Common myeloid progenitor, CD34-positive (primary cell): ENCODE measurements at regions not wholly inside any gene's neighbourhood (a gene's known extent, or its start where the extent isn't known, plus 50 kb on each side); places are given as distances from the start of the nearest gene placed in this dataset.
A peak's percentile ranks its signal among the peaks of the same experiment; 100 is the strongest.

Experiments used
- CTCF ChIA-PET: fragments of 350-600 bp; sonication (Branson Sonifier 250); formaldehyde crosslinking; loops from one replicate; lab custom pipeline; 2021; ENCODE audit warnings: antibody characterized with exemption; lab: Charles Lee
- POLR2A ChIA-PET: fragments of 350-600 bp; sonication (Branson Sonifier 250); formaldehyde crosslinking; loops from one replicate; lab custom pipeline; 2021; ENCODE audit warnings: antibody characterized with exemption; lab: Charles Lee
- DNase-seq, 3 donors: peaks; one replicate each; pipeline versions ENCODE4 v3.0.0 to v3.0.0-alpha.2; 2013
- H3K27ac ChIP-seq, 2 experiments: 1 replicate in 1 of 2; 2 replicates in 1 of 2; pipeline ENCODE4 v1.7.0; 2013; ENCODE audit warnings: inconsistent platforms in 2 of 2, low read length in 2 of 2, mild to moderate bottlenecking in 2 of 2, low read depth in 1 of 2, moderate library complexity in 1 of 2; ENCODE audit not compliant: severe bottlenecking in 2 of 2, insufficient read depth in 1 of 2, poor library complexity in 1 of 2
- H3K27me3 ChIP-seq, 5 experiments: replicated peaks in 2 of 5; 1 replicate in 3 of 5; 2 replicates in 2 of 5; pipeline versions ENCODE4 v1.6.1 to v1.7.0; 2013; ENCODE audit warnings: low read length in 4 of 5, mild to moderate bottlenecking in 2 of 5, moderate library complexity in 2 of 5, inconsistent platforms in 1 of 5; ENCODE audit not compliant: insufficient read depth in 5 of 5, control insufficient read depth in 4 of 5
- H3K36me3 ChIP-seq, 4 experiments: 1 replicate in 2 of 4; 2 replicates in 2 of 4; pipeline versions ENCODE4 v1.6.1 to v1.7.0; 2013; ENCODE audit warnings: low read length in 3 of 4, control low read depth in 1 of 4, mild to moderate bottlenecking in 1 of 4; ENCODE audit not compliant: control insufficient read depth in 4 of 4, insufficient read depth in 4 of 4
- H3K4me1 ChIP-seq, 4 experiments: 1 replicate in 3 of 4; 2 replicates in 1 of 4; pipeline versions ENCODE4 v1.6.1 to v1.7.1; 2013; ENCODE audit warnings: low read length in 3 of 4, mild to moderate bottlenecking in 3 of 4, control low read depth in 1 of 4, inconsistent platforms in 1 of 4, moderate library complexity in 1 of 4; ENCODE audit not compliant: control insufficient read depth in 4 of 4, insufficient read depth in 4 of 4; ENCODE audit errors: control extremely low read depth in 1 of 4
- H3K4me3 ChIP-seq, 7 experiments: 1 replicate in 4 of 7; 2 replicates in 3 of 7; pipeline versions ENCODE4 v1.5.1 to v1.7.0; 2013; ENCODE audit warnings: mild to moderate bottlenecking in 7 of 7, low read length in 6 of 7, moderate library complexity in 6 of 7, inconsistent platforms in 2 of 7, low read depth in 2 of 7, control low read depth in 1 of 7; ENCODE audit not compliant: insufficient read depth in 4 of 7, control insufficient read depth in 1 of 7; ENCODE audit errors: extremely low read depth in 1 of 7
- H3K9me3 ChIP-seq, 5 experiments: 1 replicate in 4 of 5; 2 replicates in 1 of 5; pipeline versions ENCODE4 v1.6.1 to v1.7.1; 2013; ENCODE audit warnings: low read length in 4 of 5, mild to moderate bottlenecking in 2 of 5, inconsistent platforms in 1 of 5, low read depth in 1 of 5, moderate library complexity in 1 of 5; ENCODE audit not compliant: control insufficient read depth in 4 of 5, insufficient read depth in 2 of 5; ENCODE audit errors: control extremely low read depth in 1 of 5
- whole genome bisulfite sequencing: methylation state at CpG from one replicate; pipeline ENCODE4 v1.1.5; 2013; ENCODE audit not compliant: insufficient coverage; 5-methylcytosine and 5-hydroxymethylcytosine counted together

GRCh38 chr13:50071379-50071778 lies 56.1 kb downstream of the KCNRG start:
- H3K4me1 ChIP-seq: peaks cover 2 to 48% (median 20%) of the 10 kb centered on the region in 4 experiments
- CTCF ChIA-PET: interaction anchor here (0.7 to 2.4 kb wide), 3 partner anchors 9 to 74 kb away, joined by 3 to 10 read pairs (median 6); partner anchors contain the start of gene TRIM13
- H3K9me3 ChIP-seq: no peaks in the 10 kb centered on the region
- no peaks in the 10 kb centered on the region for H3K27me3 ChIP-seq
- POLR2A ChIA-PET: interaction anchor here (1.1 kb wide), 1 partner anchor 9 kb away, joined by 3 read pairs; no protein-coding TSS in a partner anchor
- WGBS: 80% methylated on average over 1 of the region's 2 CpGs
- peak in 1 of 3 donors; percentile 26 for DNase-seq
- H3K4me3 ChIP-seq: peak overlapping the region in 3 of 7 experiments; percentile 26 to 58 (median 33)
- H3K36me3 ChIP-seq: peaks cover 5 to 19% (median 13%) of the 10 kb centered on the region in 4 experiments
- peak overlapping the region in 1 of 2 experiments; percentile 70 for H3K27ac ChIP-seq

GRCh38 chr13:50072676-50073075 lies 57.4 kb downstream of the KCNRG start:
- H3K27ac ChIP-seq: peak overlapping the region in 1 of 2 experiments; percentile 69
- CTCF ChIA-PET: interaction anchor here (1.4 kb wide), 1 partner anchor 9 kb away, joined by 3 read pairs; no protein-coding TSS in a partner anchor
- H3K36me3 ChIP-seq: peaks cover 0 to 9% (median 9%) of the 10 kb centered on the region in 4 experiments
- no peak for DNase-seq
- H3K27me3 ChIP-seq: no peaks in the 10 kb centered on the region
- peaks cover 2 to 59% (median 22%) of the 10 kb centered on the region in 4 experiments for H3K4me1 ChIP-seq
- no peaks in the 10 kb centered on the region for H3K9me3 ChIP-seq
- peak overlapping the region in 1 of 7 experiments; percentile 33 for H3K4me3 ChIP-seq
- POLR2A ChIA-PET: no interaction called here

GRCh38 chr13:50073340-50073739 lies 58.1 kb downstream of the KCNRG start:
- ChIA-PET POLR2A (no interaction called here), CTCF (interaction anchor here (1.4 kb wide), 1 partner anchor 9 kb away, joined by 3 read pairs; no protein-coding TSS in a partner anchor)
- H3K36me3 ChIP-seq: peaks cover 0 to 7% (median 4%) of the 10 kb centered on the region in 4 experiments
- no peak for DNase-seq
- peak overlapping the region in 1 of 2 experiments; percentile 7 for H3K27ac ChIP-seq
- H3K4me1 ChIP-seq: peaks cover 7 to 61% (median 24%) of the 10 kb centered on the region in 4 experiments
- H3K27me3 ChIP-seq: no peaks in the 10 kb centered on the region
- H3K9me3 ChIP-seq: no peaks in the 10 kb centered on the region
- no CpG with 5 or more reads among the region's 1 CpG for WGBS
- no peak overlapping the region for H3K4me3 ChIP-seq

GRCh38 chr13:50074843-50075242 lies 59.6 kb downstream of the KCNRG start:
- H3K4me1 ChIP-seq: peaks cover 11 to 61% (median 31%) of the 10 kb centered on the region in 4 experiments
- POLR2A ChIA-PET: interaction anchor here (2.1 kb wide), 1 partner anchor 50 kb away, joined by 6 read pairs; no protein-coding TSS in a partner anchor
- H3K27me3 ChIP-seq: no peaks in the 10 kb centered on the region
- no peak for DNase-seq
- H3K27ac ChIP-seq: no peak overlapping the region
- peaks cover 0 to 5% (median 2%) of the 10 kb centered on the region in 4 experiments for H3K36me3 ChIP-seq
- no CpG with 5 or more reads among the region's 1 CpG for WGBS
- H3K4me3 ChIP-seq: peak overlapping the region in 1 of 7 experiments; percentile 1
- CTCF ChIA-PET: no interaction called here
- H3K9me3 ChIP-seq: no peaks in the 10 kb centered on the region

GRCh38 chr13:50075619-50076097 lies 60.4 kb downstream of the KCNRG start:
- H3K27me3 ChIP-seq: no peaks in the 10 kb centered on the region
- H3K4me3 ChIP-seq: peak overlapping the region in 1 of 7 experiments; percentile 33
- peaks cover 0 to 5% (median 2%) of the 10 kb centered on the region in 4 experiments for H3K36me3 ChIP-seq
- H3K27ac ChIP-seq: no peak overlapping the region
- H3K9me3 ChIP-seq: no peaks in the 10 kb centered on the region
- peak in 1 of 3 donors; percentile 31 for DNase-seq
- WGBS: no CpG with 5 or more reads among the region's 3 CpGs
- ChIA-PET CTCF (interaction anchor here (0.7 to 1.1 kb wide), 3 partner anchors 10 to 994 kb away, joined by 3 read pairs; no protein-coding TSS in a partner anchor), POLR2A (interaction anchor here (0.6 to 2.1 kb wide), 2 partner anchors 49 to 52 kb away, joined by 4 to 6 read pairs; no protein-coding TSS in a partner anchor)
- H3K4me1 ChIP-seq: peaks cover 11 to 54% (median 29%) of the 10 kb centered on the region in 4 experiments

- ChIA-PET CTCF (interaction anchor here (0.9 to 11.6 kb wide), 4 partner anchors 49 to 836 kb away, joined by 3 to 112 read pairs (median 3); no protein-coding TSS in a partner anchor), POLR2A (interaction anchor here (0.8 kb wide), 1 partner anchor 80 kb away, joined by 3 read pairs; no protein-coding TSS in a partner anchor)
- Histone ChIP-seq H3K27me3 (no peaks in the 10 kb centered on the region), H3K36me3 (no peaks in the 10 kb centered on the region), H3K4me3 (peak overlapping the region in 2 of 7 experiments; percentile 28 to 36), H3K27ac (peak overlapping the region; percentile 0 to 92), H3K4me1 (peaks cover 8 to 42% (median 23%) of the 10 kb centered on the region in 4 experiments), H3K9me3 (no peaks in the 10 kb centered on the region)
- peak in 2 of 3 donors; percentile 45 to 51 for DNase-seq
- no CpG with 5 or more reads among the region's 1 CpG for WGBS
Observed at GRCh38 chr13:50077431-50077830, 62.2 kb downstream of the KCNRG start.
